Right hindlimb (tissue), 1 donor: ENCODE measurements at regions not wholly inside any gene's neighbourhood (a gene's known extent, or its start where the extent isn't known, plus 50 kb on each side); places are given as distances from the start of the nearest gene placed in this dataset.

ENCODE experiments used
- DNase-seq: peaks from one replicate; pipeline ENCODE4 v3.0.0-alpha.2; 2018

DNA sequence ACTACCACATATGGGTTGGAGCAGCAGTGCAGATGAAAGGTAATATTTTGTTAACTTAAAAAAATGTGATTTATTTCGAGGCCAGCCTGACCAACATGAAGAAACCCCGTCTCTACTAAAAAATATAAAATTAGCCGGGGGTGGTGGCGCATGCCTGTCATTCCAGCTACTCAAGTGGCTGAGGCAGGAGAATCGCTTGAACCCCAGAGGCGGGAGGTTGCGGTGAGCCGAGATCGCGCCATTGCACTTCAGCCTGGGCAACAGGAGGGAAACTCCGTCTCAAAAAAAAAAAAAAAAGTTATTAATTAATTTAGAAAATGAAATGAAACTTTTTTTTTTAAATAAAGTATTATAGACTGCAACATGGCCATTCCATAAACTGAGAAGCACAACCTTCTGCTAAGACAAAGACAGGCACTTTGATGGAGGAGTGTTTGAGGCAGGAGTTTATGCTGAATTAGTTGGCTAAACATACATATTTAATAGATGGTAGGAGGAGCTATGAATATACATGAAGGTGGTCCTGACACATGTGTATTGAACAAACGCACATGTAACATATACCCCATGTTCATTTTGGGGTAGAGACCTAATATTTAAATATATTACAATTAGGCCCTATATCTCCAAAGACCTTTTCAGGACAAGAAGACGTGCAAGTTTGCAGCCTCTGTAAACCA lies 1485.3 kb upstream of the MIR17HG start:
- DNase-seq = no peak

GRCh38 chr13:89862691-89863036 lies 1484.8 kb upstream of the MIR17HG start:
- no peak for DNase-seq

- no peak for DNase-seq
Measured at GRCh38 chr13:89865164-89866064, 1482.1 kb upstream of the MIR17HG start.

GRCh38 chr13:89869312-89869711 lies 1478.2 kb upstream of the MIR17HG start:
- no peak for DNase-seq

GRCh38 chr13:89878904-89879303 lies 1468.6 kb upstream of the MIR17HG start:
- DNase-seq = no peak

GRCh38 chr13:89880201-89880600 lies 1467.3 kb upstream of the MIR17HG start:
- no peak for DNase-seq

DNA sequence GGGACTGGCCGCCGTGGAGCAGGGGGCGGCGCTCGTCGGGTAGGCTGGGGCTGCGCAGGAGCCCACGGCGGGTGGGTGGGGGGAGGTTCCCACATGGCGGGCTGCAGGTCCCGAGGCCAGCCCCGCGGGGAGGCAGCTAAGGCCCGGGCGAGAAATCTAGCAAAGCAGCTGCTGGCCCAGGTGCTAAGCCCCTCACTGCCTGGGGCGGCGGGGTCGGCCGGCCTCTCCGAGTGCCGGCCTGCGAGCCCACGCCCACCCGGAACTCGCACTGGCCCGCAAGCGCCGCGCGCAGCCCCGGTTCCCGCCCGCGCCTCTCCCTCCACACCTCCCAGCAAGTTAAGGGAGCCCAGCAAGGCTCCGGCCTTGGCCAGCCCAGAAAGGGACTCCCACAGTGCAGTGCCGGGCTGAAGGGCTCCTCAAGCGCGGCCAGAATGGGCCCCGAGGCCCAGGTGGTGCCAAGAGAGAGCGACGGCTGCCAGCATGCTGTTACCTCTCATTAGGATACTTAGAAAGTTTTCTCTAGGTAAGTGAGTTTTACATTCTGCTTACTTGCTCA lies 1463.5 kb upstream of the MIR17HG start:
- no peak for DNase-seq

GRCh38 chr13:89890806-89891205 lies 1456.7 kb upstream of the MIR17HG start:
- no peak for DNase-seq

GRCh38 chr13:89891416-89891815 lies 1456.1 kb upstream of the MIR17HG start:
- no peak for DNase-seq

- DNase-seq = no peak
Measured at GRCh38 chr13:89897681-89898080, 1449.8 kb upstream of the MIR17HG start.

- DNase-seq = no peak
Measured at GRCh38 chr13:89899302-89900103, 1448.0 kb upstream of the MIR17HG start.

DNA sequence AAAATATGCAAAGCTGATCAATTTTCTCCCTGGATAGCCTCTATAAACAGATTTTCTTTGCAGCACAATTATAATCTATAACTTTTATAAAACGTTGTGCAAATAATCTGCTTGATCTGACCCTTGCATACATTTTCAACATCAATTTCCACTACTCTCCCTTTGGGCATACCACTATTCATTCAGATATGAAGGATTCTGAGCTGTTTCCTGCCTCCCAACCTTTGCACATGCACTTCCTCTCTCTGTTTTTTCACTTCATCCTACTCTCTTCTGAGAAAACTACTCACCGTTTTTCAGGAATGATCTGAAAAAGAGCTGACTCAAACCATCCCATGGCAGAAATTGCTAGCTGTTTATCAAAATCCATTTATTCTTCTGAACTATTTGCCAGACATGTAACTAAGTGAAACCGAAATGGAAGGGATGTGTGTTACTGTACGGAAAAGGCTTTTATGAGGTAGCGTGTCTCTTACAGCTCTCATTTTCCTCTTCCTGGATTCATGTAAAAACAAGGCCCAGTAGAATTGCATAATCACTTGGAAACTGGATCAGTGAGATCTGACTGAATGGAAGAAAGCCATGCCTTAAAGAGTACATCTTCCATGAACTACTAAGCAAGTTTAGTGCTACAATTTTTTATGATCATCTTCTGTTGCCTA lies 1447.3 kb upstream of the MIR17HG start:
- no peak for DNase-seq

DNA sequence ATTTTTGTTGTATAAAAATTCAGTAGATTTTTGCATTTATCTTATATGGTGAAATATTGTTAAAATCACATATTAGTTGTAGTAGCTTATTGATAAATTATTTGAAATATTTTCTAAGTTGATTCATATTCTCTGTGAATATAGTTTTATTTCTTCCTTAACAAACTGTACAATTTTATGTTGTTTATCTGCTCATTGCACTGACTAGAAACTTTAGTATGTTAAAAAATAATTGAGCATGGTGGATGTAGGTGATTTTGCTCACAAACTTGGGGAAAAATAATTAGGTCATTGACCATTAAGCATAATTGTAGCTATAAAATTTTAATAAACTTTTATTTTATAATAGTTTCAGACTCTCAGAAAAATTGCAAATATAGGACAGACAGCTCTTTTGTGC lies 1445.3 kb upstream of the MIR17HG start:
- no peak for DNase-seq

DNA sequence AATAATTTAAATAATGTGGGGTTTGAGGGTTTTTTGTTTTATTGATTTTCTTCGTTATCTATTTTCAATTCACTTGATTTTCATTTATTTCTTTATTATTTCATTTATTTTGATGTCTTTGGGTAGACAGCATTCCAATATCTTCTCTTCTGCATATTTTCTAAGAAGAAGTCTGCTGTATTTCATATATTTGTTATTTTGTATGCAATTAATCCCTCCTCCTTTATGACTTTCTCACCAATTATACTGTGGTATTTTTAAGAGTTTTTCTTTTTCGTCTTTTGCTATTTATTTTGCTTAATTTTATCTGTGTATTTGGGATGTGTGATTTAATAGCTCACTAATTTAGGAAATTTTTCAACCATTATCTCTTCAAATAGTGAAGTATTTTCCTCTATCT lies 1444.4 kb upstream of the MIR17HG start:
- DNase-seq = no peak

DNA sequence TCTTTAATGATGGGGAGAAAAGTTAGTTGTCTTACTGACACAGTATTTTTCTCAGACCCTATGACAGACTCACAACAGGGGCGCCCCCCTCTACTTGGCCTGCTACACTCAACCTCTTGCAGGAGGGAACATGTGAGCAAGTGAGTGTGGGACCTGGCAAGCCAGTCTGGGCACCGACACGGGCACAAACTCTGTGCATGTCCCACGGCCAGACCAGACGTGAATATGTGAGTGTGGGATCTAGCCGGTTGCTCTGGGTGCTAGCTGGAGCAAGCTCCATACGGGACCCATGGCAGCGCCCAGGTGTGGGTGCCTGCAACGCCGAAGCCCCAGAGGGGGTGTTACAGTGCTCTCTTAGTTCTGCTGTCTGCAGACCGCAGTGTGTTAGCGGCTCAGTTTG lies 1437.3 kb upstream of the MIR17HG start:
- DNase-seq = no peak

DNA sequence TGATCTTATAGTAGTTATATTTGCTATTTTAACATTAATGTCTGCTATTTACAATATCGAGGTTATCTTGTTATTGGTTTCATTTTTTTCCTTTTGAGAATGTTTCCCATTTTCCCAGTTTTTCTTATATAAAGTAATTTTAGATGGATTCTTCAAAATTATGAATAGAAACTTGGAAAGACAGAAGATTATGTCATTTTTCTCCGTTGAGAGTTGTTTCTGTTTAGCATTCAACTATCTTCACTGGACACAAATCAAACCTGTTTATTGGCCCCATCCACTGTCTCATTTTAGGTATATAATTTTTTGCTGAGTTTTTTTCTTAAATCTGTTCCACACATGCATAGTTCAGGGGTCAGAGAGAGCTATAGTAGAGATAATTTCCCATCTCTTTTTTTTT lies 1430.9 kb upstream of the MIR17HG start:
- DNase-seq = no peak

DNA sequence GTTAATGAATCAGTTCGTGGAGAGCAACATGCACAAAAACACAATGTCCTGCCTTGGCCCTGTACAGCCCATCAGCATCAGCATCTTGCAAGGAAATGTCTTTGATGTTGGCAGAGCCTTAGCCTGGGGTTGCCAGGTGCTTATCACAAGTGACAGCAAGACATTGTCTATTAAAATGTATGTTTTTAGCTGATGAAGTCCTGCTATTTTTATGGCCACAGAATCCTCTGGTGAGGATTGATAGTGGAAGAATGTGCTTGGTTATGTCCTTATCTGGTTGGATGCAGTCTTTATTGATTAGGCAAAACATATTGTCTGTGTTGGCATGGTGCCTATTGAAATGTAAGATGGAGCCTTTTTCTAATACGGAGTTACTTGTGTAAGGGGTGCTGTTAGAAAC lies 1427.0 kb upstream of the MIR17HG start:
- DNase-seq = no peak

- no peak for DNase-seq
Measured at GRCh38 chr13:89923052-89923451, 1424.4 kb upstream of the MIR17HG start.

- DNase-seq = no peak
Measured at GRCh38 chr13:89923736-89924135, 1423.8 kb upstream of the MIR17HG start.

GRCh38 chr13:89925107-89925506 lies 1422.4 kb upstream of the MIR17HG start:
- DNase-seq = peak; percentile 20

DNA sequence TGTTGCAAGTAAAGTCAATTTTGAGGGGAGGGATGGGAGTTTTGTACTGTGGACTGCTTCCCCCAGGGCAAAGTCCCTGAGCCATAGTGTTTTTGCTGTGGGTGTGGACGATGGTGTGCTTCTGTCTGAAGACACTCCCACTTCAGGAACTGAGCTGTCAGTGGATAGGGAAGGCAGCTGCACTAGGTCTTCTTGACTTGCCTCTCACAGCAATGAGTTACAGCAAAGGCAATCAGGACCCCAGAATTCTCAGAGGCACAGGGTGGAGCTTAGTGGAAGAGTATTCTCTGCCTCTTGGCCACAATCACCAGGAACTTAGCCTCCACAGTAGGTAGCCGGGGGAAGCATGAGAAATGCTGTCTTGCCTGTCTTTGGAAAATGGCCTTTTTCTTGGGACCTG lies 1416.6 kb upstream of the MIR17HG start:
- no peak for DNase-seq

GRCh38 chr13:89932902-89933301 lies 1414.6 kb upstream of the MIR17HG start:
- DNase-seq = no peak

DNA sequence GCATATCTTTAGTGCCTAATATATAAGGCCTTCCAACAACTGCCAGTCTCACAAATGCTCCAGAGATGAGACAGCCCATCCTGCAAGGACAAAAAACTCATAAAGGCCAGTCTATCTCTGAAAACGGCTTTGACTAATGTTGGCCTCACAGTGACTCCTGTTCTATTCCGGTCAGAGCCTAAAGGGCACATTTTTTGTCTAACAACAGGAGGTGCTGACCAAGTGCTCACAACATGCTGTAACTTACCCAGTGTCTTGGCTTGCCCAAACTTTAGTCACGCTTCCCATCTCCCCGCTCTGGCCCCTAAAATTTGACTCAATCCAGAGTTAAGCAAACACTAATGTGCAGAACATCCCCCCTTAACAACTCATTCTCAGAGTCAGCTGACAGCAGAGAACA lies 1411.2 kb upstream of the MIR17HG start:
- no peak for DNase-seq
